GM23248 (cell line): ENCODE measurements at regions not wholly inside any gene's neighbourhood (a gene's known extent, or its start where the extent isn't known, plus 50 kb on each side); places are given as distances from the start of the nearest gene placed in this dataset.

Source experiments
- EZH2 ChIP-seq: fragments of 200-600 bp; sonication (generic); IDR thresholded peaks from 2 replicates; pipeline ENCODE4 v1.6.1; 2018; ENCODE audit warnings: antibody characterized with exemption, mild to moderate bottlenecking; ENCODE audit not compliant: insufficient read depth, poor library complexity, severe bottlenecking
- EZH2phosphoT487 ChIP-seq: fragments of 200-600 bp; sonication (generic); IDR thresholded peaks from 2 replicates; pipeline ENCODE4 v1.6.1; 2018; ENCODE audit warnings: antibody characterized with exemption, moderate library complexity, mild to moderate bottlenecking, low read depth; ENCODE audit not compliant: insufficient read depth

- no peak for TF ChIP-seq EZH2phosphoT487
- no peak for TF ChIP-seq EZH2
These were observed 593.3 kb upstream of the ARRDC3 start for GRCh38 chr5:91976451-91976850.
